ENCODE measurements at regions not wholly inside any gene's neighbourhood (a gene's known extent, or its start where the extent isn't known, plus 50 kb on each side); places are given as distances from the start of the nearest gene placed in this dataset.

GRCh38 chr3:66606126-66606525, 105.3 kb upstream of the LRIG1 start:
- no peak for TF ChIP-seq CTCF (conservative IDR thresholded peaks at IDR 0.05 in 1 of 2, IDR thresholded peaks at IDR 0.05 in 1 of 2; ENCODE audit: extremely low read depth in 1 of 2, insufficient read depth in 1 of 2, low read depth in 1 of 2, low read length in 2 of 2)
- TF ChIP-seq EZH2 (IDR thresholded peaks at IDR 0.05; ENCODE audit: borderline replicate concordance, low read length) = no peak
